ENCODE measurements at regions not wholly inside any gene's neighbourhood (a gene's known extent, or its start where the extent isn't known, plus 50 kb on each side); places are given as distances from the start of the nearest gene placed in this dataset.
A peak's percentile ranks its signal among the peaks of the same experiment; 100 is the strongest.

- intact Hi-C loops (cut with DNase I): no loop called here
- Histone ChIP-seq H3K36me3 (no peaks in the 10 kb centered on the region), H3K4me1 (no peaks in the 10 kb centered on the region), H3K27me3 (no peaks in the 10 kb centered on the region), H3K27ac (no peak overlapping the region), H3K4me3 (no peak overlapping the region), H3K9me3 (no peaks in the 10 kb centered on the region)
- no peak for DNase-seq
- WGBS, 2 donors: 86 to 90% methylated on average over 5 of the region's 5 CpGs
- no peak for TF ChIP-seq CTCF (IDR thresholded peaks at IDR 0.05)
- TF ChIP-seq POLR2A (IDR thresholded peaks at IDR 0.05): no peak
These were observed 85.1 kb downstream of the KLF6 start for GRCh38 chr10:3699916-3700315.

DNA sequence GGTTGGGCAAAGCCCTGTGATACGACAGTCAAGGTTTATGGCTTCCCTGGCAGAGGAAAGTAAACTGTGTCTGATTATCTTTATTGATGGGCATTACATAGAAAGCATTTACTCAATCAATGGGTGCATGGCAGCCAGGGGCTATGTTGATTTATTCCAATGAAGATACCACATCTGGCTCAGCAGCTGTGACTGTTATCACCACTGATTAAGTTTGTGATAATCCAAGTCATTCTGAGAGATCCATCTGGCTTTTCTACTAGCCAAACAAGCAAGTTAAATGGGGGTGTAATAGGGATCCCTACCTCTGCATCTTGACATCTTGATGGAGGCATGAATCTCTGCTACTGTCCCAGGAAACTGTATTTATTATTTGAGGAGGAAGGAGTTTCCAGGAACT is 86.7 kb downstream of the KLF6 start:
- H3K9me3 ChIP-seq: no peaks in the 10 kb centered on the region
- TF ChIP-seq POLR2A (IDR thresholded peaks at IDR 0.05) (no peak), CTCF (IDR thresholded peaks at IDR 0.05) (no peak)
- H3K27me3 ChIP-seq: no peaks in the 10 kb centered on the region
- no peak for DNase-seq
- 80 to 100% methylated on average over 1 of the region's 1 CpG for WGBS, 2 donors
- H3K27ac ChIP-seq: no peak overlapping the region
- H3K4me1 ChIP-seq: no peaks in the 10 kb centered on the region
- no peaks in the 10 kb centered on the region for H3K36me3 ChIP-seq
- H3K4me3 ChIP-seq: no peak overlapping the region
- intact Hi-C loops (cut with DNase I): no loop called here

DNA sequence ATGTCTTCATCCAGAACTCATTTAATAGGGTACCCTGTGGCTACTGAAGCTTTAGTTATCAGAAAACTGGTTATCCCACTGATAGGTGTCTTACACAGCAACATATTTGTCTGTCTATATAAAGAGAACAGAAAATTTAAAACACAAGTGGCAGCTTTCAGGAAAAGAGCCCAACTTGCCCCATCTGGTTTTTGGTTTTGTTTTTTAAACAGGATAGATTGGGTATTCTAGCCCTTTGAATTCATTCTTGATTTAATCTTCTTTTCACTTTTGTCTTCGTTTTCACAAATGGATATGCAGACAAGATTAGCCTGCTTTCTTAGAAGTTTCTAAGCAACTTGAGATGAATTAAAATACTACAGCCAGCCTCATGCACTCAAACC is 91.3 kb downstream of the KLF6 start:
- TF ChIP-seq POLR2A (IDR thresholded peaks at IDR 0.05) (no peak), CTCF (IDR thresholded peaks at IDR 0.05) (no peak)
- no peak for DNase-seq
- Histone ChIP-seq H3K4me1 (peaks cover 0 to 15% (median 0%) of the 10 kb centered on the region in 3 donors), H3K4me3 (no peak overlapping the region), H3K27me3 (no peaks in the 10 kb centered on the region), H3K36me3 (no peaks in the 10 kb centered on the region), H3K27ac (no peak overlapping the region), H3K9me3 (no peaks in the 10 kb centered on the region)
- 29 to 31% methylated on average over 1 of the region's 1 CpG for WGBS, 2 donors
- intact Hi-C loops (cut with DNase I): no loop called here

DNA sequence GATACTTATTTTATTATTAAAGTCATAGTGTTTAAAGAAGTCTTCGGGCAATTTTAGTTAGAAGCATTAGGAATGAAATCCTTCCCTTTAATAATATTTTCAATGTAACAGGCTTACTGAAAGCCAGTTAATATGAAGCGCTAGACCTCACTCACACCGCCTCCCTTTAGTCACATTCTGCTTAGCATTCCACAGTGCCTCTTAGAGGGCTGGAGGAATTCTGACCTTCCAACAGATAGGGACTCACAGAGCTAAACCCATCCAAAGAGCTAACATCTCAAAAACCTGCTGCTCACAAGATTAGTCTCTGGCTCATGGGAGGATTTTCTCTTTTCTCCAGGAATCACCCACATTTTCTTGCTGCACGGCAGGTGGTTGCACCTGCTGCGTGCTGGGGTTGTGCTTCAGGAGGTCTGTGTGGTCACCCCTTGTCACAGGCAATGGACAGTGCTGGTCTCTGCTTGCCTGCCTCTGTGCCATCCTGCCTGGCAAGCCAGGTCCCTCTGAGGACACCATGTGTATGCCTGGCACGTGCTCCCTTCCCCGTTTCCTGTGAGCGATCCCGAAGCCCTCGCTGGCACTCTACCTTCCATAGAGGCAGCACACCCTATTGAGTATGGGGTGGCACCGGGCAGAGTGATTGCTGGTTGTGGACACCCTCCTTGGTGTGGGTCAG is 91.8 kb downstream of the KLF6 start:
- H3K4me3 ChIP-seq: no peak overlapping the region
- H3K4me1 ChIP-seq: peaks cover 0 to 15% (median 0%) of the 10 kb centered on the region in 3 donors
- no peaks in the 10 kb centered on the region for H3K9me3 ChIP-seq
- no peak overlapping the region for H3K27ac ChIP-seq
- intact Hi-C loops (cut with DNase I): no loop called here
- no peaks in the 10 kb centered on the region for H3K27me3 ChIP-seq
- no peak for DNase-seq
- 69 to 94% methylated on average over 5 to 10 of the region's 11 CpGs for WGBS, 2 donors
- TF ChIP-seq CTCF (IDR thresholded peaks at IDR 0.05) (no peak), POLR2A (IDR thresholded peaks at IDR 0.05) (no peak)
- no peaks in the 10 kb centered on the region for H3K36me3 ChIP-seq

DNA sequence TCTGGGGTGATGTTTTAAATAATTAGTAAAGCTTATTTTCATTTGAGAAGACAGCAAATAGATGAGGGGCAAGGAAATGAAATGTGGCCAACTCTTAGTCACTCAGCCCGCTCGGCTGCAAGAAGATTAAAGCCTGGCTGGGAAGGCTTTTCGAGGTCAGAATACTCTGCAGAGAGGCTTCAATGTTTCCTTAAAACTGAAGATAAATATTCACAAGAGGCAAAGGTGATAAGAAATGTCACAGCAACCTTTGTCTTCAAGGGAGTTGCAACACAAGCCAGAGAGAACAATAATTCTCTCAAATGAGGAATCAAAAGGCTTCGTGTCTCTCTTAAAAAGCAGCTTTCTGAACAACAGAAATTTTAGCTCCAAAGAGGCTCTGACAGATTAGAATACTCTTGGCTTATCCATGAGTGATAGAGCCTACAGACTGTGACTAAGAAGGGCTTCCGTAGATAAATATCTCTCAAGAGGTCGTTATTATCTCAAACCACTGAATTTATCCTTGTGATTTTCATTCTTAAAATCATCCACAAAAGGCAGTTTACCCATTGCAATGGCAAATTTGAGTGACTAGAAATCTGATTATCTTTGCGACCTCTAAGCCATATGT is 92.5 kb downstream of the KLF6 start:
- Histone ChIP-seq H3K4me1 (peaks cover 0 to 15% (median 0%) of the 10 kb centered on the region in 3 donors), H3K27me3 (no peaks in the 10 kb centered on the region), H3K4me3 (no peak overlapping the region), H3K27ac (peak overlapping the region in 2 of 4 donors; percentile 7 to 11), H3K9me3 (no peaks in the 10 kb centered on the region), H3K36me3 (no peaks in the 10 kb centered on the region)
- intact Hi-C loops (cut with DNase I): no loop called here
- TF ChIP-seq CTCF (IDR thresholded peaks at IDR 0.05) (no peak), POLR2A (IDR thresholded peaks at IDR 0.05) (no peak)
- 52 to 60% methylated on average over 7 of the region's 7 CpGs for WGBS, 2 donors
- DNase-seq: no peak
